Thyroid gland (tissue), 4 donors: ENCODE measurements at regions not wholly inside any gene's neighbourhood (a gene's known extent, or its start where the extent isn't known, plus 50 kb on each side); places are given as distances from the start of the nearest gene placed in this dataset.

ENCODE experiments used
- CTCF ChIP-seq, 6 experiments: fragments of 200-600 bp in 3 of 6; fragments of 450-650 bp in 3 of 6; sonication (generic) in 3 of 6; IDR thresholded peaks; one replicate each; pipeline ENCODE4 v1.5.1; 2016 to 2019; ENCODE audit warnings: antibody characterized with exemption in 6 of 6, mild to moderate bottlenecking in 2 of 6, inconsistent platforms in 1 of 6, moderate library complexity in 1 of 6
- POLR2A ChIP-seq, 2 donors: fragments of 450-650 bp; IDR thresholded peaks; one replicate each; pipeline ENCODE4 v1.6.1; 2017; ENCODE audit warnings: antibody characterized with exemption in 2 of 2, mild to moderate bottlenecking in 2 of 2, moderate library complexity in 1 of 2

GRCh38 chr7:9557853-9558252 is 1124.4 kb downstream of the NXPH1 start:
- TF ChIP-seq CTCF (IDR thresholded peaks at IDR 0.05) (no peak), POLR2A (IDR thresholded peaks at IDR 0.05) (no peak)
